ENCODE measurements at regions not wholly inside any gene's neighbourhood (a gene's known extent, or its start where the extent isn't known, plus 50 kb on each side); places are given as distances from the start of the nearest gene placed in this dataset.

DNA sequence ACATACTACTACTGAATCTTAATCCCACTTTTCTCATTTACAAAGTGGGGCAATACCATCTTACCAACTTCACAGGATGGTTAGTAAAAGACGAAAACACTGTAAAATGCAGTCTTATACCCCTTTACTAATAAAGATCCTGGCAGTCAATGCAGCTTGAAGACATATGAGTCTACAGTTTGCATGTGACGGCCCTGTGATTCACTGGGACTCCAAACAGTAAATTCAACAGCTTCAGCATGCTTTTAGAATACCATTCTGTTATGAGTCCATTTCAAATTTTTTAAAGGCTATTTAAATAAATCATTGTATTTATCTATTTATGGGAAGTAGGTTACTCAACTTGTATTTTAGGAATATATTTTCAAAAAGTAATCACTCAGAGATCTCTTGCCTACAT, 629.1 kb downstream of the LIG4 start:
- no peak for TF ChIP-seq POLR2A (IDR thresholded peaks at IDR 0.05)
- TF ChIP-seq POLR2AphosphoS5 (IDR thresholded peaks at IDR 0.05) = no peak
